AG10803 (cell line): ENCODE measurements at regions not wholly inside any gene's neighbourhood (a gene's known extent, or its start where the extent isn't known, plus 50 kb on each side); places are given as distances from the start of the nearest gene placed in this dataset.

Experiments used
- DNase-seq: peaks from one replicate; pipeline ENCODE4 v3.0.0; 2010; ENCODE audit warnings: low read depth
- H3K4me3 ChIP-seq: 2 replicates; pipeline ENCODE4 v1.5.1; 2011; ENCODE audit warnings: mild to moderate bottlenecking, low read length, control low read depth
- TF ChIP-seq, protein P1 (sequence below): conservative IDR thresholded peaks from 2 replicates; pipeline ENCODE4 v1.5.1; 2011; ENCODE audit warnings: mild to moderate bottlenecking, low read length, control low read depth, inconsistent platforms

DNA sequence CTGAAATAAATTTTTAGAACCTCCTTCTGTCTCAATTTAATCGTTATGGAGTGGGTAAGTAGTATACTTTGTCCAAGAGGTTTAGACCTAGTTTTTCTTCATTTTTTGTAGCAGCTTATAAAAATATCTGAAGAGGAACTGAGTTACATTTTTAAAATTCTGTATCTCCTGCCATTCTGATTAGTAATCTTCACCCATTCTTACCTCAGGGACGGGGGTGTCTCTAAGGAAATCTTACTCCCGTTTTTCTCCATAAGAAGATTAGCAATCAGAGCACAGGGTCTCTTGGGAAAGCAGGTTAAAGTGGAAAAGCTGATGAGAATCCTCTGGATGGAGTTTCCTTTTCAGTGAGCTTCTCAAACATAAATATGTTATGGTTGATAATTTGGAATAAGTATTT, 259.3 kb upstream of the FAM83B start:
- TF ChIP-seq, protein P1, sequence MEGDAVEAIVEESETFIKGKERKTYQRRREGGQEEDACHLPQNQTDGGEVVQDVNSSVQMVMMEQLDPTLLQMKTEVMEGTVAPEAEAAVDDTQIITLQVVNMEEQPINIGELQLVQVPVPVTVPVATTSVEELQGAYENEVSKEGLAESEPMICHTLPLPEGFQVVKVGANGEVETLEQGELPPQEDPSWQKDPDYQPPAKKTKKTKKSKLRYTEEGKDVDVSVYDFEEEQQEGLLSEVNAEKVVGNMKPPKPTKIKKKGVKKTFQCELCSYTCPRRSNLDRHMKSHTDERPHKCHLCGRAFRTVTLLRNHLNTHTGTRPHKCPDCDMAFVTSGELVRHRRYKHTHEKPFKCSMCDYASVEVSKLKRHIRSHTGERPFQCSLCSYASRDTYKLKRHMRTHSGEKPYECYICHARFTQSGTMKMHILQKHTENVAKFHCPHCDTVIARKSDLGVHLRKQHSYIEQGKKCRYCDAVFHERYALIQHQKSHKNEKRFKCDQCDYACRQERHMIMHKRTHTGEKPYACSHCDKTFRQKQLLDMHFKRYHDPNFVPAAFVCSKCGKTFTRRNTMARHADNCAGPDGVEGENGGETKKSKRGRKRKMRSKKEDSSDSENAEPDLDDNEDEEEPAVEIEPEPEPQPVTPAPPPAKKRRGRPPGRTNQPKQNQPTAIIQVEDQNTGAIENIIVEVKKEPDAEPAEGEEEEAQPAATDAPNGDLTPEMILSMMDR: no peak
- no peak overlapping the region for H3K4me3 ChIP-seq
- DNase-seq: no peak

- H3K4me3 ChIP-seq: no peak overlapping the region
- TF ChIP-seq, protein P1: no peak
- DNase-seq: no peak
Observed at GRCh38 chr6:54588176-54588575, 258.4 kb upstream of the FAM83B start.

DNA sequence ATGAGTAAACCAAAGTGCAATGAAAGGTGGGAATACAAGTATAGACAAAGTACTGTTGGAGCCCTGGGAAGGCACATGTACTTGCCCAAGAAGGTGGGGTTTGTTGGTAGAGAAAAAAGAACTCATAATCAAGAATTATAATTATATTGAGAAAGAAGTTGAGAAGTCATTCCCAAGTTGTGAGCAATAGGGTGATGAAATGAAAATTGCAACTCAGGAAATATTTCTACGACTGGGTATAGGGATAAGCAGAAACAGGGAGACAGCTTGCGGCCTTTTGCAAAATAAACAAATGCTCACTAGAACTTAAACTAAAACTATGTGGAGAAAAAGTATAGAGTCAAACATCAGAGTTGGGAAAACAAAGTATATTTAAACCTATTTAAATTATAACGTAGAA, 250.7 kb upstream of the FAM83B start:
- no peak overlapping the region for H3K4me3 ChIP-seq
- TF ChIP-seq, protein P1: no peak
- DNase-seq: peak; percentile 55

- H3K4me3 ChIP-seq: no peak overlapping the region
- peak; percentile 24 for DNase-seq
- TF ChIP-seq, protein P1: no peak
Observed at GRCh38 chr6:54598787-54599313, 247.7 kb upstream of the FAM83B start.

DNA sequence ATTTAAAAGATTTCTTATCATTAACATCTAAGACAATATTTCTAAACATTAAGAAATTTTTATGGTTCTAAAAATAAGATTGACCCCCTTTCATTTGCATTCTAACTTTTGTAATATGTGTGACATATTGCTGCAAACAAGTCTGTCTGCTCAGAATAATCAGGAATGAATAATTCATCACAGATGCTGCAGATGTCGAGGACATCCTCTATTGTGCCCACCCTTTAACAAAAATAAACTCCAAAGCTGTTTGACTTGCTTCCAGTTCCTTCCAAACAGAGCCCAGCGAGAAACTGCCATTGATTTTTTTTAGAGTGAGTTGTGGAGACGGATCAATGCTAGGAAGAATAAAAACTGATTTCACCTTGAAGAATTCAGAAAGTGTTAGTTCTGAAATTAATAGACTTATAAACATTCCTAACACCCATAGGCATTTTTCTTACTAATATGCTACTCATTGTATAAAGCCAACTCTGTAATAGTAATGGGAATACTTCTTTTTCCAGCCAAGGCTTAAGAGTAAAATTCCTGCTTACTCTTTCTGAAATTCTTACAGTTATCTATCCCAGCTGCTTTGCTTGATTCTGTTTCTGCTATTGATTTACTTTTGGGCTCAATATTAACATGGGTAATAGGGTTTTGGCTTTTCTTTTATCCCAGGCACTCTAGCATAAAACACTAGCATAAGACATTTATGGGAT, 244.8 kb upstream of the FAM83B start:
- H3K4me3 ChIP-seq: no peak overlapping the region
- TF ChIP-seq, protein P1: no peak
- DNase-seq: no peak

DNA sequence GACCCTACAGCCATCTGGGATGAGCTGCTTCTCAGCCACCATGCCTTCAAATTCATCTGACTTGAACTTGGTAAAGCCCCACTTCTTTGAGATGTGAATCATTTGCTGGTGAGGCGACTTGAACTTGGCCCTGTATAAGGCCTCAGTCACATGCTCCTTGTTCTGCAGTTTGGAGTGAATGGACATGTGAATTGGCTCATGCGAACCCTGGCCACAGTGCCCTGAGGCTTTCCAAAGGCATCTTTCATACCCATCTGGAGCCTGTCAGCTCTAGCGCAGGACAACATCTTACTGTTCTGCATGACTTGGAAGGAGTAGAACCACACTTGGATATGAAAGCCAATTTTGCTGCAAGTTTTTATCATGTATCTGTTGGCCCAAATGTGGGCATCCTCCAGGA, 244.0 kb upstream of the FAM83B start:
- TF ChIP-seq, protein P1: no peak
- DNase-seq: no peak
- H3K4me3 ChIP-seq: no peak overlapping the region

- no peak for DNase-seq
- no peak overlapping the region for H3K4me3 ChIP-seq
- TF ChIP-seq, protein P1: no peak
Observed at GRCh38 chr6:54609981-54610380, 236.6 kb upstream of the FAM83B start.
